Suprapubic skin (tissue), 4 donors: ENCODE measurements at regions not wholly inside any gene's neighbourhood (a gene's known extent, or its start where the extent isn't known, plus 50 kb on each side); places are given as distances from the start of the nearest gene placed in this dataset.

Source experiments
- CTCF ChIP-seq, 2 donors: fragments of 200-600 bp in 1 of 2; fragments of 450-650 bp in 1 of 2; sonication (generic) in 1 of 2; IDR thresholded peaks; one replicate each; pipeline ENCODE4 v1.5.1; 2016 to 2019; ENCODE audit warnings: antibody characterized with exemption in 2 of 2, mild to moderate bottlenecking in 1 of 2, moderate library complexity in 1 of 2
- POLR2A ChIP-seq, 2 donors: fragments of 450-650 bp; IDR thresholded peaks; one replicate each; pipeline ENCODE4 v1.6.1; 2017; ENCODE audit warnings: antibody characterized with exemption in 2 of 2, mild to moderate bottlenecking in 2 of 2, moderate library complexity in 2 of 2
- POLR2AphosphoS5 ChIP-seq, 3 donors: sonication (generic); formaldehyde crosslinking; IDR thresholded peaks; one replicate each; pipeline ENCODE4 v1.6.1; 2017; ENCODE audit warnings: antibody characterized with exemption in 3 of 3

- TF ChIP-seq CTCF (IDR thresholded peaks at IDR 0.05) (no peak), POLR2A (IDR thresholded peaks at IDR 0.05) (no peak), POLR2AphosphoS5 (IDR thresholded peaks at IDR 0.05) (no peak)
These were observed 177.7 kb upstream of the CDYL start for GRCh38 chr6:4598384-4598995.
